HK-2 (cell line): ENCODE measurements at regions not wholly inside any gene's neighbourhood (a gene's known extent, or its start where the extent isn't known, plus 50 kb on each side); places are given as distances from the start of the nearest gene placed in this dataset.

Source experiments
- DNase-seq: peaks from one replicate; pipeline ENCODE4 v3.0.0-alpha.2; 2018; ENCODE audit not compliant: unreplicated experiment

- no peak for DNase-seq
Observed at GRCh38 chr18:78207942-78208341, 771.7 kb upstream of the SALL3 start.

- DNase-seq = no peak
Observed at GRCh38 chr18:78208461-78208860, 771.2 kb upstream of the SALL3 start.

- no peak for DNase-seq
Observed at GRCh38 chr18:78213361-78213994, 766.1 kb upstream of the SALL3 start.

GRCh38 chr18:78221496-78221895 is 758.1 kb upstream of the SALL3 start:
- no peak for DNase-seq

- no peak for DNase-seq
Observed at GRCh38 chr18:78228974-78229373, 750.6 kb upstream of the SALL3 start.

GRCh38 chr18:78230911-78231310 is 748.7 kb upstream of the SALL3 start:
- no peak for DNase-seq

- DNase-seq = no peak
Observed at GRCh38 chr18:78232196-78232595, 747.4 kb upstream of the SALL3 start.

GRCh38 chr18:78237864-78238263 is 741.8 kb upstream of the SALL3 start:
- DNase-seq = no peak

GRCh38 chr18:78238404-78239089 is 741.1 kb upstream of the SALL3 start:
- no peak for DNase-seq

GRCh38 chr18:78239090-78239457 is 740.5 kb upstream of the SALL3 start:
- no peak for DNase-seq

GRCh38 chr18:78240101-78240500 is 739.5 kb upstream of the SALL3 start:
- no peak for DNase-seq

- DNase-seq = no peak
Observed at GRCh38 chr18:78240627-78241252, 738.9 kb upstream of the SALL3 start.

- DNase-seq = no peak
Observed at GRCh38 chr18:78241535-78242253, 737.9 kb upstream of the SALL3 start.

GRCh38 chr18:78242254-78242643 is 737.4 kb upstream of the SALL3 start:
- no peak for DNase-seq

GRCh38 chr18:78242806-78243205 is 736.8 kb upstream of the SALL3 start:
- DNase-seq = no peak

GRCh38 chr18:78244779-78245178 is 734.8 kb upstream of the SALL3 start:
- DNase-seq = no peak

- DNase-seq = no peak
Observed at GRCh38 chr18:78245451-78245850, 734.2 kb upstream of the SALL3 start.

- no peak for DNase-seq
Observed at GRCh38 chr18:78246050-78246449, 733.6 kb upstream of the SALL3 start.

GRCh38 chr18:78246588-78246987 is 733.0 kb upstream of the SALL3 start:
- DNase-seq = no peak

GRCh38 chr18:78247615-78248289 is 731.9 kb upstream of the SALL3 start:
- DNase-seq = no peak

GRCh38 chr18:78255013-78255412 is 724.6 kb upstream of the SALL3 start:
- no peak for DNase-seq
